ENCODE measurements at regions not wholly inside any gene's neighbourhood (a gene's known extent, or its start where the extent isn't known, plus 50 kb on each side); places are given as distances from the start of the nearest gene placed in this dataset.

GRCh38 chr6:40753675-40754448 is 166.7 kb upstream of the LRFN2 start:
- no peak for DNase-seq (ENCODE audit: low spot score)

- no peak for DNase-seq (ENCODE audit: low spot score)
Measured at GRCh38 chr6:40753048-40753447, 165.9 kb upstream of the LRFN2 start.

- no peak for DNase-seq (ENCODE audit: low spot score)
Measured at GRCh38 chr6:40744835-40745234, 157.7 kb upstream of the LRFN2 start.

- no peak for DNase-seq (ENCODE audit: low spot score)
Measured at GRCh38 chr6:40743690-40744446, 156.7 kb upstream of the LRFN2 start.

GRCh38 chr6:40743226-40743625 is 156.1 kb upstream of the LRFN2 start:
- no peak for DNase-seq (ENCODE audit: low spot score)

GRCh38 chr6:40740518-40740917 is 153.4 kb upstream of the LRFN2 start:
- no peak for DNase-seq (ENCODE audit: low spot score)

GRCh38 chr6:40738551-40739193 is 151.5 kb upstream of the LRFN2 start:
- DNase-seq (ENCODE audit: low spot score): no peak

- no peak for DNase-seq (ENCODE audit: low spot score)
Measured at GRCh38 chr6:40735521-40735920, 148.4 kb upstream of the LRFN2 start.

- DNase-seq (ENCODE audit: low spot score): no peak
Measured at GRCh38 chr6:40735121-40735520, 148.0 kb upstream of the LRFN2 start.

GRCh38 chr6:40734607-40735006 is 147.4 kb upstream of the LRFN2 start:
- no peak for DNase-seq (ENCODE audit: low spot score)

- no peak for DNase-seq (ENCODE audit: low spot score)
Measured at GRCh38 chr6:40733770-40734396, 146.7 kb upstream of the LRFN2 start.

GRCh38 chr6:40733290-40733689 is 146.1 kb upstream of the LRFN2 start:
- DNase-seq (ENCODE audit: low spot score): no peak

- no peak for DNase-seq (ENCODE audit: low spot score)
Measured at GRCh38 chr6:40732878-40733277, 145.7 kb upstream of the LRFN2 start.

GRCh38 chr6:40728643-40729042 is 141.5 kb upstream of the LRFN2 start:
- DNase-seq (ENCODE audit: low spot score): no peak

- DNase-seq (ENCODE audit: low spot score): no peak
Measured at GRCh38 chr6:40727271-40727670, 140.1 kb upstream of the LRFN2 start.

GRCh38 chr6:40726853-40727252 is 139.7 kb upstream of the LRFN2 start:
- no peak for DNase-seq (ENCODE audit: low spot score)

GRCh38 chr6:40725390-40725789 is 138.2 kb upstream of the LRFN2 start:
- DNase-seq (ENCODE audit: low spot score): no peak

- no peak for DNase-seq (ENCODE audit: low spot score)
Measured at GRCh38 chr6:40724886-40725285, 137.7 kb upstream of the LRFN2 start.

GRCh38 chr6:40723967-40724366 is 136.8 kb upstream of the LRFN2 start:
- DNase-seq (ENCODE audit: low spot score): no peak

- DNase-seq (ENCODE audit: low spot score): no peak
Measured at GRCh38 chr6:40722553-40723258, 135.5 kb upstream of the LRFN2 start.

- DNase-seq (ENCODE audit: low spot score): no peak
Measured at GRCh38 chr6:40722091-40722490, 134.9 kb upstream of the LRFN2 start.

Data from hepatic stellate cell (primary cell).